Renal cortical epithelial cell (primary cell): ENCODE measurements at regions not wholly inside any gene's neighbourhood (a gene's known extent, or its start where the extent isn't known, plus 50 kb on each side); places are given as distances from the start of the nearest gene placed in this dataset.
"Not testable (repeated sequence)": the region's sequence is repeated elsewhere in the genome, so short reads cannot be mapped to it uniquely, and the experiment has no call there.

Source experiments
- DNase-seq: peaks from one replicate; pipeline ENCODE4 v3.0.0-alpha.2; 2011; ENCODE audit warnings: low read depth

- no peak for DNase-seq
Measured at GRCh38 chr16:22653876-22654275, 143.2 kb downstream of the NPIPB5 start.

GRCh38 chr16:22656573-22656972, 145.9 kb downstream of the NPIPB5 start:
- DNase-seq: not testable (repeated sequence)

- no peak for DNase-seq
Measured at GRCh38 chr16:22659933-22660332, 149.2 kb downstream of the NPIPB5 start.

- no peak for DNase-seq
Measured at GRCh38 chr16:22660441-22661160, 149.9 kb downstream of the NPIPB5 start.

GRCh38 chr16:22661161-22661647, 150.5 kb downstream of the NPIPB5 start:
- DNase-seq: no peak

- DNase-seq: not testable (repeated sequence)
Measured at GRCh38 chr16:22662958-22663357, 151.0 kb upstream of the HS3ST2 start.

GRCh38 chr16:22663389-22664064, 150.4 kb upstream of the HS3ST2 start:
- DNase-seq: no peak

- no peak for DNase-seq
Measured at GRCh38 chr16:22664132-22664531, 149.8 kb upstream of the HS3ST2 start.

GRCh38 chr16:22664561-22664997, 149.4 kb upstream of the HS3ST2 start:
- DNase-seq: no peak

- no peak for DNase-seq
Measured at GRCh38 chr16:22665048-22665797, 148.7 kb upstream of the HS3ST2 start.

- no peak for DNase-seq
Measured at GRCh38 chr16:22665803-22666202, 148.2 kb upstream of the HS3ST2 start.

- DNase-seq: no peak
Measured at GRCh38 chr16:22668318-22668717, 145.6 kb upstream of the HS3ST2 start.

- DNase-seq: peak; percentile 18
Measured at GRCh38 chr16:22670044-22670536, 143.9 kb upstream of the HS3ST2 start.

GRCh38 chr16:22670551-22671041, 143.4 kb upstream of the HS3ST2 start:
- no peak for DNase-seq

- no peak for DNase-seq
Measured at GRCh38 chr16:22671301-22672076, 142.5 kb upstream of the HS3ST2 start.

- no peak for DNase-seq
Measured at GRCh38 chr16:22672830-22673210, 141.1 kb upstream of the HS3ST2 start.

GRCh38 chr16:22673421-22673831, 140.5 kb upstream of the HS3ST2 start:
- no peak for DNase-seq

GRCh38 chr16:22674832-22675191, 139.2 kb upstream of the HS3ST2 start:
- DNase-seq: no peak

GRCh38 chr16:22675745-22676540, 138.0 kb upstream of the HS3ST2 start:
- DNase-seq: no peak

GRCh38 chr16:22677024-22677830, 136.7 kb upstream of the HS3ST2 start:
- DNase-seq: no peak
